Natural killer cell (primary cell): ENCODE measurements at regions not wholly inside any gene's neighbourhood (a gene's known extent, or its start where the extent isn't known, plus 50 kb on each side); places are given as distances from the start of the nearest gene placed in this dataset.

Experiments used
- ATAC-seq, 3 donors: fragments of 150-1000 bp in 2 of 3; fragments of 200-7000 bp in 1 of 3; cut with Tn5 transposase; 1 replicate in 1 of 3; 2 replicates in 2 of 3; pipeline ENCODE4 v1.10.0; 2021; ENCODE audit warnings: mild to moderate bottlenecking in 2 of 3, moderate library complexity in 2 of 3
- DNase-seq, 2 donors: peaks; one replicate each; pipeline versions ENCODE4 v3.0.0 to v3.0.0-alpha.2; 2013 to 2021; ENCODE audit warnings: mixed read lengths in 1 of 2
- H3K27ac ChIP-seq: one replicate; pipeline ENCODE4 v1.5.1; 2013; ENCODE audit warnings: mild to moderate bottlenecking, low read length
- H3K27me3 ChIP-seq: one replicate; pipeline ENCODE4 v1.6.1; 2013; ENCODE audit warnings: low read length; ENCODE audit not compliant: control insufficient read depth, insufficient read depth
- H3K36me3 ChIP-seq: one replicate; pipeline ENCODE4 v1.6.1; 2013; ENCODE audit warnings: low read length; ENCODE audit not compliant: control insufficient read depth, insufficient read depth
- H3K4me1 ChIP-seq: one replicate; pipeline ENCODE4 v1.6.1; 2013; ENCODE audit warnings: low read length; ENCODE audit not compliant: control insufficient read depth, insufficient read depth
- H3K4me3 ChIP-seq: one replicate; pipeline ENCODE4 v1.5.1; 2013; ENCODE audit warnings: low read length
- H3K9me3 ChIP-seq: one replicate; pipeline ENCODE4 v1.6.1; 2013; ENCODE audit warnings: low read length; ENCODE audit not compliant: control insufficient read depth, insufficient read depth
- H3K27ac Mint-ChIP-seq, 2 donors: one replicate each; pipeline ENCODE4 v1.8.0; 2022; ENCODE audit warnings: mild to moderate bottlenecking in 2 of 2, mixed read lengths in 2 of 2, moderate library complexity in 1 of 2
- H3K27me3 Mint-ChIP-seq, 2 donors: one replicate each; pipeline ENCODE4 v1.8.0; 2022; ENCODE audit warnings: low read depth in 2 of 2, mixed read lengths in 2 of 2
- H3K36me3 Mint-ChIP-seq: one replicate; pipeline ENCODE4 v1.8.0; 2022; ENCODE audit warnings: mixed read lengths
- H3K4me1 Mint-ChIP-seq, 2 donors: one replicate each; pipeline ENCODE4 v1.8.0; 2022; ENCODE audit warnings: mixed read lengths in 2 of 2
- H3K4me3 Mint-ChIP-seq: one replicate; pipeline ENCODE4 v1.8.0; 2022; ENCODE audit warnings: mild to moderate bottlenecking, moderate library complexity, mixed read lengths
- H3K9me3 Mint-ChIP-seq, 2 donors: one replicate each; pipeline ENCODE4 v1.8.0; 2022; ENCODE audit warnings: mixed read lengths in 2 of 2
- WGBS: methylation state at CpG from one replicate; pipeline ENCODE4 v1.1.7; 2013; ENCODE audit warnings: missing lambda C conversion rate; ENCODE audit not compliant: insufficient coverage; 5-methylcytosine and 5-hydroxymethylcytosine counted together
- intact Hi-C: fragments of 100-400 bp; cut with micrococcal nuclease; formaldehyde crosslinking; loops from one replicate; pipeline ENCODE4 v1.14.2; 2022
- TF ChIP-seq, protein P1 (sequence below): fragments of 200-600 bp; IDR thresholded peaks from one replicate; pipeline ENCODE4 v1.8.0; 2022; ENCODE audit warnings: antibody characterized with exemption

DNA sequence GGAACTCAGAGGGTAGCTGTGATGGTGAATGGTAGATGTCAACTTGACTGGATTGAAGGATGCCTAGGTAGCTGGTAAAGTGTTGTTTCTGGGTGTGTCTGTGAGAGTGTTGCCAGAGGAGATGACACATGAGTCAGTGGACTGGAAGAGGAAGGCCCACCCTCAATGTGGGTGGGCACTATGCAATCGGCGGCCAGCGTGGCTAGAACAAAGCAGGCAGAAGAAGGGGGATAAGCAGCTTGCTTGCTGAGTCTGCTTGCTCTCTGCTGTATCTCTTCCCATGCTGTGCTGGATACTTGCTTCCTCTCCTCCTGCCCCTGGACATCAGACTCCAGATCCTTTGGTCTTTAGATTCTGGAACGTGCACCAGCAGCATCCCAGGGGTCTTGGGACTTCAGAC, 128.1 kb downstream of the AIPL1 start:
- Mint-ChIP-seq H3K9me3 (peaks cover 0 to 4% of the 10 kb centered on the region in 2 donors), H3K36me3 (no peaks in the 10 kb centered on the region), H3K27me3 (peaks cover 14 to 29% of the 10 kb centered on the region in 2 donors), H3K4me1 (no peaks in the 10 kb centered on the region), H3K4me3 (no peak overlapping the region), H3K27ac (no peak overlapping the region)
- ATAC-seq (no peak), DNase-seq (no peak)
- Histone ChIP-seq H3K27me3 (no peaks in the 10 kb centered on the region), H3K4me3 (no peak overlapping the region), H3K9me3 (no peaks in the 10 kb centered on the region), H3K27ac (no peak overlapping the region), H3K36me3 (no peaks in the 10 kb centered on the region), H3K4me1 (no peaks in the 10 kb centered on the region)
- TF ChIP-seq, protein P1, sequence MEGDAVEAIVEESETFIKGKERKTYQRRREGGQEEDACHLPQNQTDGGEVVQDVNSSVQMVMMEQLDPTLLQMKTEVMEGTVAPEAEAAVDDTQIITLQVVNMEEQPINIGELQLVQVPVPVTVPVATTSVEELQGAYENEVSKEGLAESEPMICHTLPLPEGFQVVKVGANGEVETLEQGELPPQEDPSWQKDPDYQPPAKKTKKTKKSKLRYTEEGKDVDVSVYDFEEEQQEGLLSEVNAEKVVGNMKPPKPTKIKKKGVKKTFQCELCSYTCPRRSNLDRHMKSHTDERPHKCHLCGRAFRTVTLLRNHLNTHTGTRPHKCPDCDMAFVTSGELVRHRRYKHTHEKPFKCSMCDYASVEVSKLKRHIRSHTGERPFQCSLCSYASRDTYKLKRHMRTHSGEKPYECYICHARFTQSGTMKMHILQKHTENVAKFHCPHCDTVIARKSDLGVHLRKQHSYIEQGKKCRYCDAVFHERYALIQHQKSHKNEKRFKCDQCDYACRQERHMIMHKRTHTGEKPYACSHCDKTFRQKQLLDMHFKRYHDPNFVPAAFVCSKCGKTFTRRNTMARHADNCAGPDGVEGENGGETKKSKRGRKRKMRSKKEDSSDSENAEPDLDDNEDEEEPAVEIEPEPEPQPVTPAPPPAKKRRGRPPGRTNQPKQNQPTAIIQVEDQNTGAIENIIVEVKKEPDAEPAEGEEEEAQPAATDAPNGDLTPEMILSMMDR, result no peak
- intact Hi-C loops, result no loop called here
- WGBS, result 27% methylated on average over 4 of the region's 4 CpGs

DNA sequence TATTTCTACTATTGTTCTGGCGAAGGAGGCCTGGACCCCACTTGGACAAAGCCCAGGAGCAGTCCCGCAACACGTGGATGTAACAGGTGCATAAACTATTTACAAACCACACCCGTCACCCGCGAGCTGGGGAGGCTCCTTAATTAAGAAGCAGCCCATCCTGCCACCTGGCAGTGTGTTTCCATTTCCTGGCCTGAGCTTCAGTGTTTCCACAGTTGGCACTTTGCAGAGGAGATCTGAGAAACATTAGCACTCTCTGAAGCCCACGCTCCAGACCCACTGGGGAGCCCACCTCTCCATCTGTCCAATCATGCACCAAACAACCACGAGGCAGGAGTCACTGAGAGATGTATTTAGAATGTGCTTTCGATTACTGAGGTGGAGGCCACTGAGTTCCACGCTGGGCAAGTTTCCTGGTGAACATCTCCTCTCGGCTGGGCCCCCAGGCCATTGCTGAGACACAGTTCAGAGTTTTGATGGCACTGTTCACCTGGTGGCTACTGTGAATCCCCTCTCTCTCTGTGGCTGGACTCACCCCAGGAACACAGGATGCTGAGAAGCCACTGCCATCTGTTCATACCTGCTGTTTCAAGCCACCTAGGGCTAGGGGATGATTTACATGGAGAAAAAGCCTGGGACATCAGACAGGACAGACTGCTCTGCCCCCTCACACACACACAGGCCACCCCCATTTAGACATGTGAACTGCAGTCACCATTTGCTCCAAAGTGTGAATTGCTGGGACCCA, 129.1 kb downstream of the AIPL1 start:
- Histone ChIP-seq H3K4me3 (no peak overlapping the region), H3K27ac (no peak overlapping the region), H3K4me1 (no peaks in the 10 kb centered on the region), H3K9me3 (no peaks in the 10 kb centered on the region), H3K36me3 (no peaks in the 10 kb centered on the region), H3K27me3 (no peaks in the 10 kb centered on the region)
- WGBS, result 75% methylated on average over 10 of the region's 11 CpGs
- TF ChIP-seq, protein P1, result no peak
- ATAC-seq, result no peak
- DNase-seq, result no peak
- H3K9me3 Mint-ChIP-seq, result peaks cover 0 to 4% of the 10 kb centered on the region in 2 donors
- H3K4me3 Mint-ChIP-seq, result no peak overlapping the region
- intact Hi-C loops, result no loop called here
- no peak overlapping the region for H3K27ac Mint-ChIP-seq
- H3K4me1 Mint-ChIP-seq, result no peaks in the 10 kb centered on the region
- H3K27me3 Mint-ChIP-seq, result peaks cover 12 to 31% of the 10 kb centered on the region in 2 donors
- H3K36me3 Mint-ChIP-seq, result no peaks in the 10 kb centered on the region

DNA sequence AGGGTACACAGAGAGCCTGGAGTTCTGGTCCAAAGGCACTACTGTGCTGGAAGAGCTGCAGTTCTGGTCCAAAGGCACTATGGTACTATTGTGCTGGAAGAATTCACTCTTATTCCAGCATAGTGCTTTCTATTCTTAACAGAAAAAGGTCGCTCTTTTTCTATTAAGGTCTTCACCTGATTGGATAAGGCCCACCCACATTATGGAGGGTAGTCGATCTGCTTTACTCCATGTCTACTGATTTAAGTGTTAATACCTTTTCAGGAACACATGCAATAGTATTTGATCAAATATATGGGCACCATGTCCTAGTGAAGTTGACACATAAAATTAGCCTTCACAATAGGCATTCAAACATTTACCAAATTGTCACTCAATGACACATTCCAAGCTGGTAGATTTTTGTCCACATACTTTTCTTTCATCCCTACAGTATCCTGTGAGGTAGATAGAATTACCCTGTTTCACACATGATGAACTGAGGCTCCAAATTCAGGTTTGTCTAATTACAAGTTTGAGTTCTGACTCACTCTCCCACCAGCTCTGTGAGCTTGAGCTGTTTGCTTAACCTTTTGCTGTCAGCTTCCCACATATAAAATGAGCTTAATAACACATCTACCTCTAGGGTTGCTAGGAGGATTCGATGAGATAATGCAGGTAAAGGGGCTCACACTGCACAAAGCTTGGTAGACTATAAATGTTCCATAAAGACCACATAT, 129.9 kb downstream of the AIPL1 start:
- Histone ChIP-seq H3K4me1 (no peaks in the 10 kb centered on the region), H3K27me3 (no peaks in the 10 kb centered on the region), H3K4me3 (no peak overlapping the region), H3K27ac (no peak overlapping the region), H3K36me3 (no peaks in the 10 kb centered on the region), H3K9me3 (no peaks in the 10 kb centered on the region)
- WGBS, result 72% methylated on average over 3 of the region's 3 CpGs
- intact Hi-C loops, result no loop called here
- Mint-ChIP-seq H3K27ac (no peak overlapping the region), H3K4me1 (no peaks in the 10 kb centered on the region), H3K27me3 (peaks cover 9 to 23% of the 10 kb centered on the region in 2 donors), H3K9me3 (peaks cover 0 to 4% of the 10 kb centered on the region in 2 donors), H3K4me3 (no peak overlapping the region), H3K36me3 (no peaks in the 10 kb centered on the region)
- no peak for DNase-seq
- TF ChIP-seq, protein P1, result no peak
- no peak for ATAC-seq
